COLO829 (cell line): ENCODE measurements at regions not wholly inside any gene's neighbourhood (a gene's known extent, or its start where the extent isn't known, plus 50 kb on each side); places are given as distances from the start of the nearest gene placed in this dataset.
"Not testable (repeated sequence)": the region's sequence is repeated elsewhere in the genome, so short reads cannot be mapped to it uniquely, and the experiment has no call there.

ENCODE experiments used
- DNase-seq: peaks from one replicate; pipeline ENCODE4 v3.0.0; 2012; ENCODE audit warnings: low spot score

- DNase-seq: no peak
Observed at GRCh38 chr19:30943101-30943843, 406.0 kb downstream of the TSHZ3 start.

GRCh38 chr19:30942636-30943035, 406.6 kb downstream of the TSHZ3 start:
- DNase-seq: no peak

GRCh38 chr19:30941591-30941990, 407.6 kb downstream of the TSHZ3 start:
- DNase-seq: no peak

GRCh38 chr19:30936276-30936675, 413.0 kb downstream of the TSHZ3 start:
- no peak for DNase-seq

GRCh38 chr19:30935146-30935545, 414.1 kb downstream of the TSHZ3 start:
- no peak for DNase-seq

GRCh38 chr19:30933454-30933853, 415.8 kb downstream of the TSHZ3 start:
- not testable (repeated sequence) for DNase-seq

- DNase-seq: no peak
Observed at GRCh38 chr19:30932854-30933253, 416.4 kb downstream of the TSHZ3 start.

GRCh38 chr19:30930941-30931706, 418.1 kb downstream of the TSHZ3 start:
- DNase-seq: no peak

GRCh38 chr19:30927705-30928104, 421.5 kb downstream of the TSHZ3 start:
- no peak for DNase-seq

- no peak for DNase-seq
Observed at GRCh38 chr19:30924670-30925069, 424.6 kb downstream of the TSHZ3 start.

GRCh38 chr19:30924069-30924636, 425.1 kb downstream of the TSHZ3 start:
- DNase-seq: no peak

- no peak for DNase-seq
Observed at GRCh38 chr19:30923621-30924020, 425.6 kb downstream of the TSHZ3 start.

- DNase-seq: no peak
Observed at GRCh38 chr19:30923096-30923495, 426.1 kb downstream of the TSHZ3 start.

GRCh38 chr19:30920222-30920621, 429.0 kb downstream of the TSHZ3 start:
- DNase-seq: no peak

GRCh38 chr19:30919737-30920136, 429.5 kb downstream of the TSHZ3 start:
- no peak for DNase-seq

- DNase-seq: no peak
Observed at GRCh38 chr19:30916238-30916637, 433.0 kb downstream of the TSHZ3 start.

- DNase-seq: no peak
Observed at GRCh38 chr19:30911491-30911890, 437.7 kb downstream of the TSHZ3 start.

GRCh38 chr19:30910485-30911240, 438.6 kb downstream of the TSHZ3 start:
- DNase-seq: no peak

- no peak for DNase-seq
Observed at GRCh38 chr19:30909216-30909615, 440.0 kb downstream of the TSHZ3 start.

- DNase-seq: no peak
Observed at GRCh38 chr19:30908262-30908771, 440.9 kb downstream of the TSHZ3 start.

- DNase-seq: no peak
Observed at GRCh38 chr19:30906871-30907270, 442.4 kb downstream of the TSHZ3 start.

- no peak for DNase-seq
Observed at GRCh38 chr19:30900051-30900450, 449.2 kb downstream of the TSHZ3 start.
